Mesendoderm (in vitro differentiated cells): ENCODE measurements at regions not wholly inside any gene's neighbourhood (a gene's known extent, or its start where the extent isn't known, plus 50 kb on each side); places are given as distances from the start of the nearest gene placed in this dataset.

Experiments used
- DNase-seq: peaks from one replicate; pipeline ENCODE4 v3.0.0; 2013
- H2AK5ac ChIP-seq: 2 replicates; pipeline ENCODE4 v1.6.1; 2013; ENCODE audit warnings: low read length, inconsistent platforms
- H2BK120ac ChIP-seq: 2 replicates; pipeline ENCODE4 v1.6.1; 2013; ENCODE audit warnings: low read depth, mild to moderate bottlenecking, low read length, moderate library complexity, mixed read lengths
- H2BK15ac ChIP-seq: replicated peaks from 2 replicates; pipeline ENCODE4 v1.6.1; 2013; ENCODE audit warnings: low read depth, mild to moderate bottlenecking, moderate library complexity
- H2BK5ac ChIP-seq: 2 replicates; pipeline ENCODE4 v1.6.1; 2013; ENCODE audit warnings: low read length, inconsistent platforms
- H3K18ac ChIP-seq: 2 replicates; pipeline ENCODE4 v1.6.1; 2013; ENCODE audit warnings: mild to moderate bottlenecking, low read length, mixed read lengths
- H3K23ac ChIP-seq: one replicate; pipeline ENCODE4 v1.6.1; 2013; ENCODE audit warnings: low read length
- H3K27ac ChIP-seq: 2 replicates; pipeline ENCODE4 v1.5.1; 2013; ENCODE audit warnings: low read depth, mild to moderate bottlenecking, inconsistent platforms, low read length, moderate library complexity
- H3K27me3 ChIP-seq: 2 replicates; pipeline ENCODE4 v1.6.1; 2013; ENCODE audit warnings: low read length, control low read depth, mild to moderate bottlenecking, inconsistent platforms; ENCODE audit not compliant: insufficient read depth, poor library complexity
- H3K36me3 ChIP-seq: 2 replicates; pipeline ENCODE4 v1.6.1; 2013; ENCODE audit warnings: low read length, inconsistent platforms; ENCODE audit not compliant: control insufficient read depth, insufficient read depth
- H3K4ac ChIP-seq: one replicate; pipeline ENCODE4 v1.6.1; 2013; ENCODE audit warnings: low read depth, mild to moderate bottlenecking, low read length, moderate library complexity
- H3K4me1 ChIP-seq: 2 replicates; pipeline ENCODE4 v1.6.1; 2013; ENCODE audit warnings: low read depth, low read length, inconsistent platforms; ENCODE audit not compliant: control insufficient read depth
- H3K4me2 ChIP-seq: 2 replicates; pipeline ENCODE4 v1.6.1; 2013; ENCODE audit warnings: low read length
- H3K4me3 ChIP-seq: 2 replicates; pipeline ENCODE4 v1.5.1; 2013; ENCODE audit warnings: mild to moderate bottlenecking, low read length
- H3K56ac ChIP-seq: one replicate; pipeline ENCODE4 v1.6.1; 2013; ENCODE audit warnings: low read length
- H3K79me1 ChIP-seq: 2 replicates; pipeline ENCODE4 v1.6.1; 2013; ENCODE audit warnings: low read length, inconsistent platforms
- H3K79me2 ChIP-seq: 2 replicates; pipeline ENCODE4 v1.6.1; 2013; ENCODE audit warnings: mild to moderate bottlenecking, low read length; ENCODE audit not compliant: control insufficient read depth, insufficient read depth
- H3K9ac ChIP-seq: 2 replicates; pipeline ENCODE4 v1.6.1; 2013; ENCODE audit warnings: low read length, inconsistent platforms
- H4K5ac ChIP-seq: one replicate; pipeline ENCODE4 v1.6.1; 2013; ENCODE audit warnings: low read length
- H4K8ac ChIP-seq: one replicate; pipeline ENCODE4 v1.6.1; 2013; ENCODE audit warnings: low read depth, mild to moderate bottlenecking, control low read depth, low read length, moderate library complexity
- WGBS: extraction: QIAGEN DNeasy Blood & Tissue Kit; methylation state at CpG from one replicate; pipeline ENCODE4 v1.1.7; 2013; ENCODE audit warnings: low lambda C conversion rate, missing lambda C conversion rate; ENCODE audit not compliant: insufficient coverage; ENCODE audit errors: extremely low coverage; 5-methylcytosine and 5-hydroxymethylcytosine counted together

- Histone ChIP-seq H3K27ac (no peak overlapping the region), H3K27me3 (no peaks in the 10 kb centered on the region), H3K4me2 (no peak overlapping the region), H4K8ac (no peak overlapping the region), H3K36me3 (no peaks in the 10 kb centered on the region), H2BK15ac (no peak overlapping the region), H3K79me2 (no peaks in the 10 kb centered on the region), H2BK120ac (no peak overlapping the region), H3K4me3 (no peak overlapping the region), H3K18ac (no peak overlapping the region), H3K56ac (no peak overlapping the region), H3K79me1 (no peaks in the 10 kb centered on the region), H2AK5ac (no peak overlapping the region), H2BK5ac (no peak overlapping the region), H3K23ac (no peak overlapping the region), H3K9ac (no peak overlapping the region), H4K5ac (no peak overlapping the region), H3K4me1 (no peaks in the 10 kb centered on the region), H3K4ac (no peak overlapping the region)
- no CpG with 5 or more reads among the region's 2 CpGs for WGBS
- DNase-seq = peak; percentile 36
Observed at GRCh38 chr14:84456946-84457345, 1073.0 kb upstream of the FLRT2 start.

- no peak overlapping the region for H3K27ac ChIP-seq
- no peak overlapping the region for H3K56ac ChIP-seq
- H3K27me3 ChIP-seq = no peaks in the 10 kb centered on the region
- H2BK15ac ChIP-seq = no peak overlapping the region
- no peaks in the 10 kb centered on the region for H3K79me1 ChIP-seq
- no peak overlapping the region for H2BK120ac ChIP-seq
- H3K4me3 ChIP-seq = no peak overlapping the region
- H3K4me1 ChIP-seq = no peaks in the 10 kb centered on the region
- H3K23ac ChIP-seq = no peak overlapping the region
- H4K5ac ChIP-seq = no peak overlapping the region
- no peak overlapping the region for H3K4ac ChIP-seq
- no peak for DNase-seq
- H3K79me2 ChIP-seq = no peaks in the 10 kb centered on the region
- no peak overlapping the region for H4K8ac ChIP-seq
- H2BK5ac ChIP-seq = no peak overlapping the region
- no peak overlapping the region for H3K18ac ChIP-seq
- 100% methylated on average over 1 of the region's 1 CpG for whole genome bisulfite sequencing
- H3K4me2 ChIP-seq = no peak overlapping the region
- no peaks in the 10 kb centered on the region for H3K36me3 ChIP-seq
- H3K9ac ChIP-seq = no peak overlapping the region
- no peak overlapping the region for H2AK5ac ChIP-seq
Observed at GRCh38 chr14:84458881-84459280, 1071.1 kb upstream of the FLRT2 start.

GRCh38 chr14:84465880-84466279 lies 1064.1 kb upstream of the FLRT2 start:
- Histone ChIP-seq H3K4me3 (no peak overlapping the region), H3K23ac (no peak overlapping the region), H2BK120ac (no peak overlapping the region), H3K79me1 (no peaks in the 10 kb centered on the region), H3K27me3 (no peaks in the 10 kb centered on the region), H3K18ac (no peak overlapping the region), H3K9ac (no peak overlapping the region), H3K56ac (no peak overlapping the region), H2BK5ac (no peak overlapping the region), H4K8ac (no peak overlapping the region), H3K4ac (no peak overlapping the region), H3K36me3 (no peaks in the 10 kb centered on the region), H3K27ac (no peak overlapping the region), H3K4me1 (no peaks in the 10 kb centered on the region), H4K5ac (no peak overlapping the region), H3K79me2 (no peaks in the 10 kb centered on the region), H2AK5ac (no peak overlapping the region), H3K4me2 (no peak overlapping the region), H2BK15ac (no peak overlapping the region)
- no CpG with 5 or more reads among the region's 1 CpG for WGBS
- DNase-seq = no peak

DNA sequence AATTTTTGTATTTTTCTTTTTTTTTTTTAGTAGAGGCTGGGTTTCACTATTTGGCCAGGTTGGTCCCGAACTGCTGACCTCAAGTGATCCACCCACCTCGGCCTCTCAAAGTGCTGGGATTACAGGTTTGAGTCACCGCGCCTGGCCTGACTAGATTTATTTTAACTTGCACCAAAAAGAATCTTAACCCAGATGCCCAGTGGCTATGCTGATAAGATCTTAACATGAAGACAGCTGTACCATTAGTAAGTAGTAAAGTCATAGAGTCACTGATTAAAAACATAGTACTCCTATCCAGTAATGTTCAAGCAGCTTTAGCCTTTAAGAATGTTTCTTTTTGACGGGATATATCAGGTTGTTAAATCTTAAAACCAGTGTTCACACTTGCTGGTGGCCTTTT lies 1061.8 kb upstream of the FLRT2 start:
- Histone ChIP-seq H3K4me3 (no peak overlapping the region), H3K18ac (no peak overlapping the region), H2BK15ac (no peak overlapping the region), H3K23ac (no peak overlapping the region), H4K5ac (no peak overlapping the region), H2BK120ac (no peak overlapping the region), H4K8ac (no peak overlapping the region), H3K9ac (no peak overlapping the region), H3K79me2 (no peaks in the 10 kb centered on the region), H3K36me3 (no peaks in the 10 kb centered on the region), H2AK5ac (no peak overlapping the region), H3K4me2 (no peak overlapping the region), H3K56ac (no peak overlapping the region), H3K27ac (no peak overlapping the region), H3K4ac (no peak overlapping the region), H2BK5ac (no peak overlapping the region), H3K27me3 (no peaks in the 10 kb centered on the region), H3K4me1 (no peaks in the 10 kb centered on the region), H3K79me1 (no peaks in the 10 kb centered on the region)
- DNase-seq = no peak
- WGBS = no CpG with 5 or more reads among the region's 5 CpGs

DNA sequence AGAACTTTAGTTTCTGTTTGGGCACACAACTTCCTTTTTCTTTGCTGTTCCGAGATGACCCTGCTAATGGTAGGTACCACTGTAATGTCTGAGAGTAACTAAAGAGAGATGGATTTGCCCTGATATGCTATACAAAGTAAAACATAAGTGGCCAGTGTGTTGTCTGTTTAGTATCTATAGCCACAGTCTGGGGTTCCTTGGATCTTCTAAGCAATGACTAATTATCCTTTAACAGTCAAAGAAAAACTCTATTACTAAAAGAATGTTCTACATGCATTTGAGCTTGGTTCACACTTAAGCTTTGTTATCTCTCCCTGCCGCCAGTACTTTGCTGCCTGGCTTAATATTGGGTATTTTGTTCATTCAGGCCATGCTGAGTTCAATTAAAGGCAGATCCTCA lies 1051.9 kb upstream of the FLRT2 start:
- H4K8ac ChIP-seq = no peak overlapping the region
- H3K27me3 ChIP-seq = no peaks in the 10 kb centered on the region
- no peak overlapping the region for H4K5ac ChIP-seq
- H3K9ac ChIP-seq = no peak overlapping the region
- DNase-seq = no peak
- H3K56ac ChIP-seq = no peak overlapping the region
- no peak overlapping the region for H3K27ac ChIP-seq
- H3K4me2 ChIP-seq = no peak overlapping the region
- H3K79me1 ChIP-seq = no peaks in the 10 kb centered on the region
- no peak overlapping the region for H3K18ac ChIP-seq
- no peaks in the 10 kb centered on the region for H3K4me1 ChIP-seq
- no peak overlapping the region for H3K23ac ChIP-seq
- no peak overlapping the region for H2BK5ac ChIP-seq
- no peak overlapping the region for H2AK5ac ChIP-seq
- no peaks in the 10 kb centered on the region for H3K36me3 ChIP-seq
- WGBS = no CpG with 5 or more reads among the region's 2 CpGs
- no peak overlapping the region for H2BK15ac ChIP-seq
- H3K79me2 ChIP-seq = no peaks in the 10 kb centered on the region
- no peak overlapping the region for H2BK120ac ChIP-seq
- H3K4me3 ChIP-seq = no peak overlapping the region
- no peak overlapping the region for H3K4ac ChIP-seq

DNA sequence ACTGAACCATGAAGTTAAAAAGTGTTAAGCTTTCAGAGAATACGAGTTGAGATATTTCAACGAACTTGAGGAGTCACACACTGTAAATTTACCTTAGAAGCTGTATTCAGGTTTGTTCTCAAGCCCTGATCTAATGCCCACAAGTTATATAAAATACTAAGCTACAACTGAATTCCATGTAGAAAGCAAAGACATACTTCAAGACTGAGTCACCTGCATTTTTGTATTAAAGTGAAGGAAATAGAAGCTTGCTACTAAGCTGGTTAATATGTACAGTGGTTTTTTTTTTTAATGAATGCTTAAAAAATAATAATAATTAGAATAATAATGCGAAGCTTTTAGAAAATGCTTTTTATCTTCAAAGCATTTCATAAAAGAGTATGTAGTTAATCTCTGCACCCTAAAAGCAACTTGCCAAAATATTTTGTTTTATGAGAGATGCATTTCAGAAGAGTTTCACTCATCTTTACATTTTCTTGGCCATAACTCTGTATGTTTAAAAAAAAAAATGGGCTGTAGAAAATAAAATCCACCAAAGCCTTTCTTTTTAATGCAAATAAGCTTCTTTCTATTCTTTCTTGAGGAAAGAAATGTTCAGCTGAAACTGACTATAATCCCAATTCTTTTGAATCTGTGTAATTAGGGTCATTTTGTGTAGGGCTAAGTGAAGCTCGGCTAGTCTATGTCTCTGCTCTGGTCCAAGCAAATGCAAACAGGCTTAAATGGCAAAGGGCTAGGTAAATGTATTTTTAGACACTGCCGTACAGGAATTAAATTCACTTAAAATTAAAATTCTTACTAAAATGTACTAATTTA lies 1047.5 kb upstream of the FLRT2 start:
- H2AK5ac ChIP-seq = no peak overlapping the region
- WGBS = no CpG with 5 or more reads among the region's 5 CpGs
- H3K27ac ChIP-seq = no peak overlapping the region
- no peaks in the 10 kb centered on the region for H3K27me3 ChIP-seq
- H2BK120ac ChIP-seq = no peak overlapping the region
- no peak overlapping the region for H3K4ac ChIP-seq
- no peak for DNase-seq
- H3K4me1 ChIP-seq = no peaks in the 10 kb centered on the region
- no peak overlapping the region for H3K23ac ChIP-seq
- H3K79me2 ChIP-seq = no peaks in the 10 kb centered on the region
- no peak overlapping the region for H4K8ac ChIP-seq
- no peak overlapping the region for H3K18ac ChIP-seq
- no peak overlapping the region for H3K4me2 ChIP-seq
- no peaks in the 10 kb centered on the region for H3K36me3 ChIP-seq
- no peak overlapping the region for H4K5ac ChIP-seq
- H3K79me1 ChIP-seq = no peaks in the 10 kb centered on the region
- no peak overlapping the region for H3K9ac ChIP-seq
- H3K56ac ChIP-seq = no peak overlapping the region
- no peak overlapping the region for H2BK5ac ChIP-seq
- no peak overlapping the region for H3K4me3 ChIP-seq
- H2BK15ac ChIP-seq = no peak overlapping the region
